ENCODE measurements at regions not wholly inside any gene's neighbourhood (a gene's known extent, or its start where the extent isn't known, plus 50 kb on each side); places are given as distances from the start of the nearest gene placed in this dataset.

GRCh38 chr11:106329273-106330018, 252.0 kb downstream of the AASDHPPT start:
- DNase-seq (ENCODE audit: low read depth): no peak
- H3K4me3 ChIP-seq (ENCODE audit: low read depth, low read length): no peak overlapping the region
- peak; percentile 18 for TF ChIP-seq CTCF (IDR thresholded peaks at IDR 0.05; ENCODE audit: insufficient read depth, low read depth, low read length)

GRCh38 chr11:106331176-106331575, 253.7 kb downstream of the AASDHPPT start:
- peak; percentile 74 for DNase-seq (ENCODE audit: low read depth)
- H3K4me3 ChIP-seq (ENCODE audit: low read depth, low read length): no peak overlapping the region

DNA sequence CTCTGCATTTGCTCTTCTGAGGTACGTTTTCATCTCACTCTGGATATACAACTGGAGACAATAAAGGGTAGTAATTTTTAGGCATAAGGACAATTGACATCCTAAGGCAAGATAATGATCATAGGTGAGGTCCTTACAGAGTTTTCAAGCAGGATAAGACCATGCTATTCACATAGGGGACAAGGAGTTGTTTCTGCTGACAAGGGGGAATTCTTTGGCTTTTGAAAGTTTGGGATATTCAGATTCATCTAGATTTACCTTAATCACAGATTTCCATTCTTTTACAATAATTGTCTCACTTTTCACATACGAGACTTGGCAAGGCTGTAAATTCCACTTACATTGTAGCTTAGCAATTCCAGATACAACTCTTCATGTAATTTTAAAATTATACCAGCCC, 256.2 kb downstream of the AASDHPPT start:
- TF ChIP-seq CTCF (IDR thresholded peaks at IDR 0.05; ENCODE audit: insufficient read depth, low read depth, low read length): no peak
- DNase-seq (ENCODE audit: low read depth): no peak
- H3K4me3 ChIP-seq (ENCODE audit: low read depth, low read length): no peak overlapping the region

More at GRCh38 chr11:106331176-106331575, 253.7 kb downstream of the AASDHPPT start:
- no peak for TF ChIP-seq CTCF (IDR thresholded peaks at IDR 0.05; ENCODE audit: insufficient read depth, low read depth, low read length)

DNA sequence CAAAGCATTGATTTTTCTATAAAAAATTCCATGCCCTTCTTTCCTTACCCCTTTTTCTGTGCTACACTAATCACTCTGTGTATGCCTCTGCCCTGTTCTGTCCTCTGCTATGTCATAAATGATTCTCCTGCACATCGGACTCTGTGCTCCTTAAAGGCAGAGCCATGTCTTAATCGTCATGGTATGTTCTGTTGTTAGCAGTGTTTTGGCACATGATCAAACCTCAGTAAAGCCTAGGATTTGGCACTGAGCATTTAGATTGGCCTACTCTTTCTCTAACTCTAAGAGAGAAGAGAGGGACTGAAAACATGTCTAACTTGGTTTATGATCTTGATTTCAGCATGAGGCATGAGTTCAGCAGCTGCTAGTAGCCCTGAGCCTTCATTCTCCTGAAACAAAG, 266.9 kb downstream of the AASDHPPT start:
- no peak overlapping the region for H3K4me3 ChIP-seq (ENCODE audit: low read depth, low read length)
- no peak for TF ChIP-seq CTCF (IDR thresholded peaks at IDR 0.05; ENCODE audit: insufficient read depth, low read depth, low read length)
- DNase-seq (ENCODE audit: low read depth): peak; percentile 81

DNA sequence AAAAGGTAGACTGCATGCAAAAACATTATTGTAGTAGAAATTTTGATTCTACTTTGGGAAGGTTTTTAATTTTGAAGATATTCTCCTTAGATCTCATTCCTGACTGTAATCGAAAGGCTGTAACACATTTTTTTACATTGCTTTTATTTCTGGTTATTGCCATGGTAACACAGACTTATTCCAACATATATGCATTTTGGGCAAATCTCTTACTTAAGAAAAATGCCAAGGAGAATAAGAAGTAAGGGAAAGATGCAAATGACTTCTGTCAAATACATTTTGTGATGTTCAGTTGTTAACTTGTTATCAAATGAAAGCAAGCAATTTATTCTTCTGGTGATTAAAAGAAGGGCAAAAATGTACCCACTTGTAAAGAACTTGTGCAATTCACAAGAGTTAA, 267.5 kb downstream of the AASDHPPT start:
- no peak overlapping the region for H3K4me3 ChIP-seq (ENCODE audit: low read depth, low read length)
- no peak for DNase-seq (ENCODE audit: low read depth)
- TF ChIP-seq CTCF (IDR thresholded peaks at IDR 0.05; ENCODE audit: insufficient read depth, low read depth, low read length): no peak

DNA sequence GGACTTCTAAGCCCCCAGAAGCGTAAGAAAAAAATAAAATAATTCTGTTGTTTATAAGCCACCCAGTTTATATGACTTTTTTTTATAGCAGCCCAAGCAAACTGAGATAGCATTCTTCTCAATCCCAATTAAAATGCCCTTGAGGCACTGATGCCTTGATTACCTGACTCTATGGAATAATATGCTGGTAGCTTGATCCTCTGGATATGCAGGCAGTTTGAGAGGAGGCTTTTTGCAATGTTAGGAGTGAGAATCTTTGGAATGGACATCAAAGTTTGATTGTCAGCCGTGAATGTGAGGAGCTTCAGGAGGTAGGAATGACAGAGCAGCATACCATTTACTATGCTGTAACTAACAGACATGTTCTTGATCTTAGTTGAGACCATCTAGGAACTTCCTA, 275.6 kb downstream of the AASDHPPT start:
- no peak for DNase-seq (ENCODE audit: low read depth)
- H3K4me3 ChIP-seq (ENCODE audit: low read depth, low read length): no peak overlapping the region
- TF ChIP-seq CTCF (IDR thresholded peaks at IDR 0.05; ENCODE audit: insufficient read depth, low read depth, low read length): no peak

- H3K4me3 ChIP-seq (ENCODE audit: low read depth, low read length): no peak overlapping the region
- no peak for TF ChIP-seq CTCF (IDR thresholded peaks at IDR 0.05; ENCODE audit: insufficient read depth, low read depth, low read length)
- DNase-seq (ENCODE audit: low read depth): no peak
These were observed 291.8 kb downstream of the AASDHPPT start for GRCh38 chr11:106369224-106369623.

Data from fibroblast of villous mesenchyme (primary cell).